ENCODE measurements at regions not wholly inside any gene's neighbourhood (a gene's known extent, or its start where the extent isn't known, plus 50 kb on each side); places are given as distances from the start of the nearest gene placed in this dataset.

GRCh38 chr2:21970971-21971370 is 847.2 kb downstream of the TDRD15 start:
- TF ChIP-seq POLR2AphosphoS5 (IDR thresholded peaks at IDR 0.05; ENCODE audit: low read depth, low read length) (no peak), TAF1 (IDR thresholded peaks at IDR 0.05; ENCODE audit: borderline replicate concordance, insufficient read depth, low read length) (no peak), REST (IDR thresholded peaks at IDR 0.05; ENCODE audit: insufficient read depth in 1 of 2, low read depth in 2 of 2, low read length in 2 of 2) (no peak)

Data from PFSK-1 (cell line).